GM18505 (cell line): ENCODE measurements at regions not wholly inside any gene's neighbourhood (a gene's known extent, or its start where the extent isn't known, plus 50 kb on each side); places are given as distances from the start of the nearest gene placed in this dataset.

ENCODE experiments used
- ATAC-seq: cut with Tn5 transposase; IDR thresholded peaks from one replicate; pipeline ENCODE4 v1.9.1; 2021; ENCODE audit not compliant: unreplicated experiment
- POLR2A ChIP-seq: IDR thresholded peaks from 4 replicates; pipeline ENCODE4 v1.6.1; 2011; ENCODE audit warnings: borderline replicate concordance; ENCODE audit not compliant: insufficient read depth, insufficient read length; ENCODE audit errors: extremely low read depth

DNA sequence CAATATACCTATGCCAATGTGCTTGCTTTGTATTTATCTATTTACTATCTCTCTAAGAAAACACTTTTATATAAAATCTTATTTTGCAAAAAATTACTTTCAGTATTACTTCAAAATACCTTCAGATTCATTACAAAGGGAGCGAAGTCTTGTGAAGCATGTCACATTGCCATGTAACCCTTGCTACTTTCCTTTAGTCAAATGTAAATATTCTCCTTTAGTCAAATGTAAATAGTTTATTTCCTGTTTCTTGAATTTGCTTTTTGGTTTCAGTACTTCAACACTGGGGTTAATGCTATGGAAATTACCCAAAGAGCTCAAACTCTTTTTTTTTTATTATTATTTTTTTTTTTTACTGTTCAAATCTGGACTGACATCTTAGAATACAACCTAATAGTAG, 383.3 kb downstream of the GRXCR1 start:
- ATAC-seq, result no peak
- no peak for TF ChIP-seq POLR2A

DNA sequence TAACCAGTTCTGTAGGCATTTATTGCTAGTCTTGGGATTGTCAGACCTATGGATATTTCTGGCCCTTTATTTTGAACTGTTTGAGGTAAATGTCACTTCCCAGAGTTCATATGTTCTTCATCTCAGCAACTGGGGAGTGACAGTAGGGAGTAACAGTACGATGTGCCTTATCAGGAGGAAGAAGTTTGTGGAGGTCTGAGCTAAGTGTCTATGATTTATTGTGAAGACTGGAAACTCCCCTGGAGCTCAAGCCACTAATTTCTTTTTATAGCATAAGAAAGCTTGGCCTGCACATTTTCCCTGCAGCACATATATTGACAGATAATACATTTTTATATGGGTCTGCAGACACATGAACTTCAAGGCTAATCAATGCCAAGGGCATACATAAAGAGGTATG, 383.8 kb downstream of the GRXCR1 start:
- ATAC-seq, result no peak
- TF ChIP-seq POLR2A, result no peak

DNA sequence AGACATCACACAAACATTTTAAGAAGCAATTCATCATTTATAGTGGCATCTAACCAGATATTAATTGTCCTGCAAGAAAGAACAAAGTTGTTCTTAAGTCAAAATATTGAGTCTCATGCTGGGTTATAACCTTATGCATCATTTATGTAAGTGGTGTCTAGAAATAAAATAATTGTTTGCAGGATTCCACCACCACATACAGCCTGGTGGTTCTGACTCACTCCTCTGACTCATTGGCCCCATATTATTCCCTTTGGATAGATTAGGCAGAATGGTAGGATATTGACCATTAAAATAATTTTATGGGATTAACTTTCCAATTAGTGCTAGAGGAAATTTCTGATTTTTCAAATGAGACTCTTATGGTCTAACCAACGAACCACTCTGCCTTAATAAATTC, 384.5 kb downstream of the GRXCR1 start:
- no peak for TF ChIP-seq POLR2A
- no peak for ATAC-seq

GRCh38 chr4:43282534-43282933, 390.0 kb downstream of the GRXCR1 start:
- ATAC-seq, result no peak
- no peak for TF ChIP-seq POLR2A

GRCh38 chr4:43286137-43286536, 393.6 kb downstream of the GRXCR1 start:
- no peak for TF ChIP-seq POLR2A
- ATAC-seq, result no peak

DNA sequence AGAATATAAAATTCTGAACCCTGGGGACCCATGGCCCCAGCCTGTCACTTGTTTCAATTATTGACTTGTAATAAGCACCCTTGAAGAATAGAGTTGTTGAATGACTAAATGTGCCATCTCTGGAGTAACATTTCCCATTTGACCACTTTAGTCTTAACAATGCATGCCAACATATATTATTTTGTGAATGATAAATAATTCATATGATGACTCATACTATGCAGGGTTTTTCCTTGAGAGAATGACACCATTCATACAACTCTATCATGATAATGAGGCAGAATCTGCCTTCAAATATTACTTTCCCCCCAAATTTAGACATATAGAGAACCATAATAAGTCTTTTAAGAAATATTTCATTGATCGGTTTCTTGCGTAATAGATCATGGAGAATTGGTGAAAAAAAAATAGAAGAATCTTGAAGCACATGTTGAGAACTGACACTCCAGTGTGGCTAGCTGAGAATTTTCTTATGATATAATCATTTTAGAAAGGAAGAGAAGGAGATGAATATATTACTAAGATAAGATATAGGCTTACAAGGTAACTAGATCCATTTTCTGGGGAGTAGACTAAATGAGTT, 404.5 kb downstream of the GRXCR1 start:
- no peak for TF ChIP-seq POLR2A
- ATAC-seq, result no peak

GRCh38 chr4:43316813-43317212, 424.3 kb downstream of the GRXCR1 start:
- TF ChIP-seq POLR2A, result no peak
- ATAC-seq, result no peak

- ATAC-seq, result no peak
- no peak for TF ChIP-seq POLR2A
These were observed 432.9 kb downstream of the GRXCR1 start for GRCh38 chr4:43325220-43325967.

DNA sequence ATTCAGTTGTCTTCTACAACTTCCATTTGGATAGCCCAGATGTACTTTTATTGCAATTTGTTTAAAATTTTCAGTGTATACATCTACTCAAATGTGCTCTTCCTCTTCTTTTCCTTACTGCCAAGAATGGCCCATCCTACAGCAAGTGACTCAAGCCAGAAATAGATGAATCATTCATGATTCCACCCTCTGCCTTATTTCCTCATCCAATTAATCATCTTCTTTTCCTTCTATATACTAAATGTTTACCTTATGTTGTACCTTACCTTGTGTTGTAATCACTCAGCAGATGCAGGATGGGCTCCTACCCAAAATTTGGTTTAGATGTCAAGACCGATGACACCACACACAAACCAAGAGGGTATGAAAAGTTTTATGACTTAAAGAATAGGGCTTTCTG, 437.8 kb downstream of the GRXCR1 start:
- ATAC-seq, result no peak
- no peak for TF ChIP-seq POLR2A

GRCh38 chr4:43331226-43332051, 438.9 kb downstream of the GRXCR1 start:
- TF ChIP-seq POLR2A, result no peak
- ATAC-seq, result no peak

GRCh38 chr4:43332052-43332425, 439.5 kb downstream of the GRXCR1 start:
- no peak for ATAC-seq
- TF ChIP-seq POLR2A, result no peak

DNA sequence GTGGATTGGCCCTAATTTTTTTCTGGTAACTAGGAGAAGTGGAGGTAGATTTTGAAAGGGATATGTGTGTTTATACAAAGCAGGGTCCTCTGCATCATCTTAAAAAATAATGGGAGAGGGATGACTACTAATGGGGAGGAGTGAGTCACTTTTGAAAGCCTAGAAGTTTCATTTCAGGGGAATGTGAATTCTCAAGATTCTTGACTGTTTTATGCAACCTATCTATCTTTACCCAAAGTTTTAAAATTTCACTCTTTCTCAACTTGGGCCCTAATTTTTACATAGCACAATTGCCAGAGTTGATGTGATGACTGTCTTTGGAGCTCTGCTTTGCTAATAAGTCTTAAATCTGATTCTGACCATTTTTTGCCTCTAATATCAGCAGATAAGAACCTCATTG, 445.2 kb downstream of the GRXCR1 start:
- TF ChIP-seq POLR2A, result no peak
- ATAC-seq, result no peak

- no peak for ATAC-seq
These were observed 446.9 kb downstream of the GRXCR1 start for GRCh38 chr4:43339435-43339834.

GRCh38 chr4:43341741-43342140, 449.2 kb downstream of the GRXCR1 start:
- ATAC-seq, result no peak
- TF ChIP-seq POLR2A, result no peak

More at GRCh38 chr4:43339435-43339834, 446.9 kb downstream of the GRXCR1 start:
- TF ChIP-seq POLR2A, result no peak
